ENCODE measurements at regions not wholly inside any gene's neighbourhood (a gene's known extent, or its start where the extent isn't known, plus 50 kb on each side); places are given as distances from the start of the nearest gene placed in this dataset.

DNA sequence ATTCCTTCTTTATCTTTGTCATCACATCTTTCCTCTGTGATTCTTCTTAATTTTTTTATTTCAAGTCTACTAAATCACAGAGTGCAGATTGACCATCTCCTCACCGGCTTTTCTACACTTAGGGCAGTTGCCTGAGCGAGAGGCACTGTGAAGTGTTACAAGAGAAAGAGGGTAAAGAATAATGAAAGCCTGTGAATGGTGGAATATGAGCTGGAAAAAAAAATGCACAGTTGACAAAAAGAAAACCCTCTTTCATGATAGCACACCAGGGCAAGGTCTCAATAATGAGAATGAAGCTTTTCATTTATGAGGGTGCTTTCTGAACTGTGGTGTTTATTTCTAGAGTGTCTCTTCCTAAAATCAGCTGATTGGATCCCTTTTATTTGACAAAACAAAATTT, 106.2 kb upstream of the PDE3A start:
- no peak overlapping the region for H2AFZ ChIP-seq (ENCODE audit: low read depth, low read length)
- no peak overlapping the region for H3K9ac ChIP-seq (ENCODE audit: low read length)
- no peak overlapping the region for H3K27ac ChIP-seq (ENCODE audit: low read length)
- H3K9me3 ChIP-seq (ENCODE audit: insufficient read depth, low read length): no peaks in the 10 kb centered on the region
- no peak for TF ChIP-seq EZH2phosphoT487 (IDR thresholded peaks at IDR 0.05; ENCODE audit: low read depth)
- TF ChIP-seq CTCF (IDR thresholded peaks at IDR 0.05; ENCODE audit: low read depth, low read length): no peak
- H3K4me3 ChIP-seq (ENCODE audit: low read length): no peak overlapping the region
- no peaks in the 10 kb centered on the region for H3K27me3 ChIP-seq (ENCODE audit: low read depth, low read length)
- H3K79me2 ChIP-seq (ENCODE audit: low read length): no peaks in the 10 kb centered on the region
- H4K20me1 ChIP-seq (ENCODE audit: insufficient read depth, low read length): no peaks in the 10 kb centered on the region
- no peaks in the 10 kb centered on the region for H3K4me1 ChIP-seq (ENCODE audit: low read length)
- H3K4me2 ChIP-seq (ENCODE audit: low read length): no peak overlapping the region
- no peaks in the 10 kb centered on the region for H3K36me3 ChIP-seq (replicated peaks; ENCODE audit: low read depth, low read length)

GRCh38 chr12:20264026-20264425, 104.3 kb upstream of the PDE3A start:
- H3K27ac ChIP-seq (ENCODE audit: low read length): no peak overlapping the region
- H3K4me1 ChIP-seq (ENCODE audit: low read length): no peaks in the 10 kb centered on the region
- H3K4me3 ChIP-seq (ENCODE audit: low read length): no peak overlapping the region
- H3K36me3 ChIP-seq (replicated peaks; ENCODE audit: low read depth, low read length): no peaks in the 10 kb centered on the region
- H4K20me1 ChIP-seq (ENCODE audit: insufficient read depth, low read length): no peaks in the 10 kb centered on the region
- no peaks in the 10 kb centered on the region for H3K27me3 ChIP-seq (ENCODE audit: low read depth, low read length)
- H3K9ac ChIP-seq (ENCODE audit: low read length): no peak overlapping the region
- TF ChIP-seq EZH2phosphoT487 (IDR thresholded peaks at IDR 0.05; ENCODE audit: low read depth) (no peak), CTCF (IDR thresholded peaks at IDR 0.05; ENCODE audit: low read depth, low read length) (no peak)
- H3K79me2 ChIP-seq (ENCODE audit: low read length): no peaks in the 10 kb centered on the region
- H3K9me3 ChIP-seq (ENCODE audit: insufficient read depth, low read length): no peaks in the 10 kb centered on the region
- H2AFZ ChIP-seq (ENCODE audit: low read depth, low read length): no peak overlapping the region
- no peak overlapping the region for H3K4me2 ChIP-seq (ENCODE audit: low read length)

GRCh38 chr12:20264608-20265114, 103.7 kb upstream of the PDE3A start:
- no peak overlapping the region for H3K9ac ChIP-seq (ENCODE audit: low read length)
- no peaks in the 10 kb centered on the region for H3K36me3 ChIP-seq (replicated peaks; ENCODE audit: low read depth, low read length)
- no peak overlapping the region for H3K4me2 ChIP-seq (ENCODE audit: low read length)
- no peaks in the 10 kb centered on the region for H3K9me3 ChIP-seq (ENCODE audit: insufficient read depth, low read length)
- no peak for TF ChIP-seq EZH2phosphoT487 (IDR thresholded peaks at IDR 0.05; ENCODE audit: low read depth)
- TF ChIP-seq CTCF (IDR thresholded peaks at IDR 0.05; ENCODE audit: low read depth, low read length): no peak
- H3K79me2 ChIP-seq (ENCODE audit: low read length): no peaks in the 10 kb centered on the region
- H4K20me1 ChIP-seq (ENCODE audit: insufficient read depth, low read length): no peaks in the 10 kb centered on the region
- no peak overlapping the region for H3K27ac ChIP-seq (ENCODE audit: low read length)
- no peaks in the 10 kb centered on the region for H3K27me3 ChIP-seq (ENCODE audit: low read depth, low read length)
- H3K4me3 ChIP-seq (ENCODE audit: low read length): no peak overlapping the region
- H2AFZ ChIP-seq (ENCODE audit: low read depth, low read length): no peak overlapping the region
- no peaks in the 10 kb centered on the region for H3K4me1 ChIP-seq (ENCODE audit: low read length)

DNA sequence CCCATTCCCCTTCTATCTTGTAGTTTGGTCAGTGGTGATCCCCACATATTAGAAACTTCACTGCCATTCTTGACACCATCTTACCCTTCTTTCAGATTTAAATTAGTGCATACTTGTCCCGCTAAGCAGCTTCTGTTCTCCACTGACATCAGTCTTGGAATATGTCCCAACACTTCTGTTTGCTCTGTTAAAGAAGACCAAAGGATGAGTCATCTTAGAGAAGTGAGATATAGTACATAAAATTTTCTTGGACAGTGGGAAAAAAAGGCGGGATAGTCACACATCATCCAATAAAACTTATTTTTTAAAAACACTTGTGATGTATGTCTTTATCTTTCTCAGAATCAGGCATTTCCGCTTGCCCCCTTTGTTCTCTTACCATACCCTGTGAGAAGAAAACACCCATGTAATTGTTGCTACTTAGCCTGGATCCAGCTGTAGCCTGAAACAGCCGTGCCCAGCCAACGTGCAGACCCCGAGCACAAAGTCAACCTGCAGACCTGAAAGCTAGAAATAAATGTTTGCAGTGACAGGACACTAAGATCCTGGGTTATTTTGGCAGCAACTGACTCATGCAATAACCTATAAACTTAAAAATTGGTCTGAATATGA, 100.1 kb upstream of the PDE3A start:
- no peaks in the 10 kb centered on the region for H3K36me3 ChIP-seq (replicated peaks; ENCODE audit: low read depth, low read length)
- no peaks in the 10 kb centered on the region for H3K9me3 ChIP-seq (ENCODE audit: insufficient read depth, low read length)
- H3K79me2 ChIP-seq (ENCODE audit: low read length): no peaks in the 10 kb centered on the region
- H3K27ac ChIP-seq (ENCODE audit: low read length): no peak overlapping the region
- no peaks in the 10 kb centered on the region for H4K20me1 ChIP-seq (ENCODE audit: insufficient read depth, low read length)
- no peak overlapping the region for H3K9ac ChIP-seq (ENCODE audit: low read length)
- no peaks in the 10 kb centered on the region for H3K4me1 ChIP-seq (ENCODE audit: low read length)
- no peak overlapping the region for H3K4me2 ChIP-seq (ENCODE audit: low read length)
- no peak for TF ChIP-seq CTCF (IDR thresholded peaks at IDR 0.05; ENCODE audit: low read depth, low read length)
- H3K4me3 ChIP-seq (ENCODE audit: low read length): no peak overlapping the region
- H2AFZ ChIP-seq (ENCODE audit: low read depth, low read length): no peak overlapping the region
- no peaks in the 10 kb centered on the region for H3K27me3 ChIP-seq (ENCODE audit: low read depth, low read length)

All from OCI-LY3 (cell line).